K562 (cell line): ENCODE measurements at regions not wholly inside any gene's neighbourhood (a gene's known extent, or its start where the extent isn't known, plus 50 kb on each side); places are given as distances from the start of the nearest gene placed in this dataset.

Experiments
- CBX5 ChIP-seq: IDR thresholded peaks from 2 replicates; pipeline ENCODE4 v1.6.1; 2014; ENCODE audit warnings: low read depth, borderline replicate concordance
- CTCF ChIP-seq, 3 experiments: IDR thresholded peaks in 2 of 3; conservative IDR thresholded peaks in 1 of 3; 2 replicates each; pipeline ENCODE4 v1.5.1; 2011 to 2012; ENCODE audit warnings: low read length in 3 of 3, mild to moderate bottlenecking in 3 of 3, control low read depth in 2 of 3, improper control_type of control experiment in 1 of 3, inconsistent platforms in 1 of 3, low read depth in 1 of 3, mixed read lengths in 1 of 3, moderate library complexity in 1 of 3; ENCODE audit not compliant: insufficient read depth in 2 of 3
- EHMT2 ChIP-seq: fragments of 450-650 bp; IDR thresholded peaks from 2 replicates; pipeline ENCODE4 v1.6.1; 2018; ENCODE audit warnings: antibody characterized with exemption
- FOS ChIP-seq: IDR thresholded peaks from 3 replicates; pipeline ENCODE4 v1.6.1; 2011; ENCODE audit not compliant: insufficient read length; ENCODE audit errors: extremely low read depth
- JUN ChIP-seq, 2 experiments: sonication (generic) in 1 of 2; formaldehyde crosslinking in 1 of 2; IDR thresholded peaks; 2 replicates each; pipeline versions ENCODE4 v1.6.1 to v1.8.0; 2012 to 2022; ENCODE audit warnings: borderline replicate concordance in 2 of 2, mild to moderate bottlenecking in 2 of 2, improper control_type of control experiment in 1 of 2, low read depth in 1 of 2, low read length in 1 of 2, missing genetic modification reagents in 1 of 2
- NFIC ChIP-seq: fragments of 450-650 bp; IDR thresholded peaks from 2 replicates; pipeline ENCODE4 v1.6.1; 2017; ENCODE audit warnings: mild to moderate bottlenecking, inconsistent platforms
- ZNF184 ChIP-seq: sonication (generic); formaldehyde crosslinking; IDR thresholded peaks from 2 replicates; pipeline ENCODE4 v1.5.0; 2020; ENCODE audit warnings: missing genetic modification reagents

- TF ChIP-seq CTCF (IDR thresholded peaks at IDR 0.05 in 2 of 3, conservative IDR thresholded peaks at IDR 0.05 in 1 of 3; ENCODE audit: insufficient read depth in 2 of 3, low read depth in 1 of 3, low read length in 3 of 3) = no peak
- no peak for TF ChIP-seq NFIC
- TF ChIP-seq FOS = no peak
- TF ChIP-seq EHMT2 = no peak
- TF ChIP-seq CBX5 = no peak
- no peak for TF ChIP-seq ZNF184 (CRISPR knock-in tag)
- TF ChIP-seq JUN (IDR thresholded peaks at IDR 0.05; ENCODE audit: borderline replicate concordance, low read depth, low read length) = no peak
- TF ChIP-seq JUN (CRISPR knock-in tag; IDR thresholded peaks at IDR 0.05; ENCODE audit: borderline replicate concordance) = no peak
Measured at GRCh38 chr15:69542028-69542427, 89.4 kb downstream of the RPLP1 start.
